ENCODE measurements at regions not wholly inside any gene's neighbourhood (a gene's known extent, or its start where the extent isn't known, plus 50 kb on each side); places are given as distances from the start of the nearest gene placed in this dataset.
"Not testable (repeated sequence)": the region's sequence is repeated elsewhere in the genome, so short reads cannot be mapped to it uniquely, and the experiment has no call there.

GRCh38 chrX:106284431-106285025 lies 116.4 kb downstream of the PWWP3B start:
- no peak for DNase-seq
- Mint-ChIP-seq H3K27ac (no peak overlapping the region), H3K9me3 (peaks cover 71% of the 10 kb centered on the region), H3K4me3 (no peak overlapping the region), H3K36me3 (ENCODE audit: low read depth) (no peaks in the 10 kb centered on the region), H3K4me1 (no peaks in the 10 kb centered on the region), H3K27me3 (ENCODE audit: insufficient read depth) (no peaks in the 10 kb centered on the region)
- no peaks in the 10 kb centered on the region for H3K36me3 ChIP-seq (ENCODE audit: control insufficient read depth, insufficient read depth, low read length)
- no peak overlapping the region for H3K9ac ChIP-seq (ENCODE audit: extremely low read depth, low read length, poor library complexity, severe bottlenecking)
- H3K27me3 ChIP-seq (ENCODE audit: control insufficient read depth, insufficient read depth, low read length, poor library complexity, severe bottlenecking): no peaks in the 10 kb centered on the region
- H3K27ac ChIP-seq (ENCODE audit: low read depth, low read length): no peak overlapping the region
- 69% methylated on average over 2 of the region's 2 CpGs; no CpG with 5 or more reads in 1 of the 2 experiments for WGBS, 2 experiments (ENCODE audit: insufficient coverage in 1 of 2, insufficient read length in 1 of 2)
- no peak overlapping the region for H3K4me3 ChIP-seq (ENCODE audit: low read length)
- no peaks in the 10 kb centered on the region for H3K4me1 ChIP-seq (ENCODE audit: control insufficient read depth, insufficient read depth, low read length)
- no peak for TF ChIP-seq CTCF (conservative IDR thresholded peaks at IDR 0.05)
- H3K9me3 ChIP-seq (ENCODE audit: control insufficient read depth, low read length): no peaks in the 10 kb centered on the region

- WGBS, 2 experiments (ENCODE audit: insufficient coverage in 1 of 2, insufficient read length in 1 of 2): 39% methylated on average over 1 of the region's 1 CpG; no CpG with 5 or more reads in 1 of the 2 experiments
- H3K27ac ChIP-seq (ENCODE audit: low read depth, low read length): no peak overlapping the region
These were observed 118.0 kb downstream of the PWWP3B start for GRCh38 chrX:106286053-106286650.

GRCh38 chrX:106290778-106291177 lies 122.7 kb downstream of the PWWP3B start:
- not testable (repeated sequence) for H3K9ac ChIP-seq (ENCODE audit: extremely low read depth, low read length, poor library complexity, severe bottlenecking); H3K9me3 ChIP-seq (ENCODE audit: control insufficient read depth, low read length); H3K27ac ChIP-seq (ENCODE audit: low read depth, low read length); H3K27me3 Mint-ChIP-seq (ENCODE audit: insufficient read depth); H3K4me1 ChIP-seq (ENCODE audit: control insufficient read depth, insufficient read depth, low read length); H3K36me3 Mint-ChIP-seq (ENCODE audit: low read depth); H3K4me3 ChIP-seq (ENCODE audit: low read length); H3K27me3 ChIP-seq (ENCODE audit: control insufficient read depth, insufficient read depth, low read length, poor library complexity, severe bottlenecking); H3K36me3 ChIP-seq (ENCODE audit: control insufficient read depth, insufficient read depth, low read length); H3K4me3 Mint-ChIP-seq; H3K4me1 Mint-ChIP-seq; H3K27ac Mint-ChIP-seq; DNase-seq
- no CpG with 5 or more reads among the region's 5 CpGs for WGBS, 2 experiments (ENCODE audit: insufficient coverage in 1 of 2, insufficient read length in 1 of 2)
- peaks cover 18% of the 10 kb centered on the region for H3K9me3 Mint-ChIP-seq

More at GRCh38 chrX:106286053-106286650, 118.0 kb downstream of the PWWP3B start:
- TF ChIP-seq CTCF (conservative IDR thresholded peaks at IDR 0.05): no peak
- H3K36me3 Mint-ChIP-seq (ENCODE audit: low read depth): no peaks in the 10 kb centered on the region
- DNase-seq: no peak
- Histone ChIP-seq H3K4me3 (ENCODE audit: low read length) (no peak overlapping the region), H3K27me3 (ENCODE audit: control insufficient read depth, insufficient read depth, low read length, poor library complexity, severe bottlenecking) (no peaks in the 10 kb centered on the region), H3K36me3 (ENCODE audit: control insufficient read depth, insufficient read depth, low read length) (no peaks in the 10 kb centered on the region), H3K9me3 (ENCODE audit: control insufficient read depth, low read length) (no peaks in the 10 kb centered on the region), H3K9ac (ENCODE audit: extremely low read depth, low read length, poor library complexity, severe bottlenecking) (no peak overlapping the region), H3K4me1 (ENCODE audit: control insufficient read depth, insufficient read depth, low read length) (no peaks in the 10 kb centered on the region)
- H3K27me3 Mint-ChIP-seq (ENCODE audit: insufficient read depth): no peaks in the 10 kb centered on the region
- peaks cover 57% of the 10 kb centered on the region for H3K9me3 Mint-ChIP-seq
- no peak overlapping the region for H3K27ac Mint-ChIP-seq
- no peak overlapping the region for H3K4me3 Mint-ChIP-seq
- no peaks in the 10 kb centered on the region for H3K4me1 Mint-ChIP-seq

- H3K9me3 Mint-ChIP-seq; H3K4me3 Mint-ChIP-seq; H3K27me3 Mint-ChIP-seq (ENCODE audit: insufficient read depth); H3K27me3 ChIP-seq (ENCODE audit: control insufficient read depth, insufficient read depth, low read length, poor library complexity, severe bottlenecking); H3K27ac ChIP-seq (ENCODE audit: low read depth, low read length); H3K9me3 ChIP-seq (ENCODE audit: control insufficient read depth, low read length); H3K36me3 Mint-ChIP-seq (ENCODE audit: low read depth); H3K9ac ChIP-seq (ENCODE audit: extremely low read depth, low read length, poor library complexity, severe bottlenecking); H3K4me1 Mint-ChIP-seq; H3K4me3 ChIP-seq (ENCODE audit: low read length); DNase-seq; H3K4me1 ChIP-seq (ENCODE audit: control insufficient read depth, insufficient read depth, low read length); H3K36me3 ChIP-seq (ENCODE audit: control insufficient read depth, insufficient read depth, low read length); H3K27ac Mint-ChIP-seq: not testable (repeated sequence)
- WGBS, 2 experiments (ENCODE audit: insufficient coverage in 1 of 2, insufficient read length in 1 of 2): no CpG with 5 or more reads among the region's 9 CpGs
These were observed 123.8 kb downstream of the PWWP3B start for GRCh38 chrX:106291779-106292390.
